HG02938 (cell line): ENCODE measurements at regions not wholly inside any gene's neighbourhood (a gene's known extent, or its start where the extent isn't known, plus 50 kb on each side); places are given as distances from the start of the nearest gene placed in this dataset.
"Not testable (repeated sequence)": the region's sequence is repeated elsewhere in the genome, so short reads cannot be mapped to it uniquely, and the experiment has no call there.

Experiments used
- ATAC-seq: cut with Tn5 transposase; IDR thresholded peaks from one replicate; pipeline ENCODE4 v1.9.1; 2021; ENCODE audit warnings: mild to moderate bottlenecking, moderate library complexity; ENCODE audit not compliant: unreplicated experiment

- ATAC-seq: no peak
These were observed 471.8 kb downstream of the COL12A1 start for GRCh38 chr6:74733830-74734620.

GRCh38 chr6:74731931-74732330 is 473.9 kb downstream of the COL12A1 start:
- no peak for ATAC-seq

GRCh38 chr6:74731204-74731603 is 474.6 kb downstream of the COL12A1 start:
- ATAC-seq: no peak

- no peak for ATAC-seq
These were observed 484.9 kb downstream of the COL12A1 start for GRCh38 chr6:74720923-74721322.

GRCh38 chr6:74717591-74717990 is 488.3 kb downstream of the COL12A1 start:
- ATAC-seq: no peak

- no peak for ATAC-seq
These were observed 490.3 kb downstream of the COL12A1 start for GRCh38 chr6:74715355-74716085.

GRCh38 chr6:74713941-74714340 is 491.9 kb downstream of the COL12A1 start:
- no peak for ATAC-seq

GRCh38 chr6:74705451-74705850 is 500.4 kb downstream of the COL12A1 start:
- no peak for ATAC-seq

GRCh38 chr6:74704540-74704939 is 501.3 kb downstream of the COL12A1 start:
- ATAC-seq: not testable (repeated sequence)

- no peak for ATAC-seq
These were observed 515.5 kb downstream of the COL12A1 start for GRCh38 chr6:74690365-74690764.

- ATAC-seq: no peak
These were observed 516.3 kb downstream of the COL12A1 start for GRCh38 chr6:74689601-74690000.

GRCh38 chr6:74677463-74677862 is 528.4 kb downstream of the COL12A1 start:
- no peak for ATAC-seq

GRCh38 chr6:74676906-74677305 is 528.9 kb downstream of the COL12A1 start:
- ATAC-seq: no peak

GRCh38 chr6:74674377-74674776 is 531.5 kb downstream of the COL12A1 start:
- no peak for ATAC-seq

- no peak for ATAC-seq
These were observed 534.3 kb downstream of the COL12A1 start for GRCh38 chr6:74671558-74672025.

GRCh38 chr6:74658391-74658790 is 547.5 kb downstream of the COL12A1 start:
- no peak for ATAC-seq

GRCh38 chr6:74657931-74658330 is 547.9 kb downstream of the COL12A1 start:
- no peak for ATAC-seq

- ATAC-seq: no peak
These were observed 548.8 kb downstream of the COL12A1 start for GRCh38 chr6:74657011-74657410.

- ATAC-seq: no peak
These were observed 549.4 kb downstream of the COL12A1 start for GRCh38 chr6:74656453-74656852.

GRCh38 chr6:74654296-74654695 is 551.6 kb downstream of the COL12A1 start:
- ATAC-seq: no peak

GRCh38 chr6:74651948-74652842 is 553.7 kb downstream of the COL12A1 start:
- no peak for ATAC-seq
